NCI-H2171 treated with DMSO at 0.1 percent for 48 hours (cell line): ENCODE measurements at regions not wholly inside any gene's neighbourhood (a gene's known extent, or its start where the extent isn't known, plus 50 kb on each side); places are given as distances from the start of the nearest gene placed in this dataset.

Source experiments
- DNase-seq: peaks from one replicate; lab custom pipeline; 2025; lab: John Stamatoyannopoulos, UW

- no peak for DNase-seq
Measured at GRCh38 chr9:82153032-82153431, 164.5 kb downstream of the SPATA31D1 start.

- DNase-seq, result no peak
Measured at GRCh38 chr9:82154573-82154972, 166.0 kb downstream of the SPATA31D1 start.

- DNase-seq, result no peak
Measured at GRCh38 chr9:82161876-82162275, 173.3 kb downstream of the SPATA31D1 start.

- no peak for DNase-seq
Measured at GRCh38 chr9:82164159-82164558, 175.6 kb downstream of the SPATA31D1 start.

GRCh38 chr9:82167296-82167695 is 178.7 kb downstream of the SPATA31D1 start:
- no peak for DNase-seq

GRCh38 chr9:82168585-82168984 is 180.0 kb downstream of the SPATA31D1 start:
- DNase-seq, result peak; percentile 17

GRCh38 chr9:82170866-82171265 is 182.3 kb downstream of the SPATA31D1 start:
- no peak for DNase-seq

- DNase-seq, result no peak
Measured at GRCh38 chr9:82171271-82171670, 182.7 kb downstream of the SPATA31D1 start.

GRCh38 chr9:82180711-82181110 is 192.1 kb downstream of the SPATA31D1 start:
- no peak for DNase-seq

- no peak for DNase-seq
Measured at GRCh38 chr9:82183181-82183860, 194.7 kb downstream of the SPATA31D1 start.

GRCh38 chr9:82184524-82184923 is 196.0 kb downstream of the SPATA31D1 start:
- no peak for DNase-seq

- DNase-seq, result no peak
Measured at GRCh38 chr9:82188817-82189216, 200.2 kb downstream of the SPATA31D1 start.

- no peak for DNase-seq
Measured at GRCh38 chr9:82191082-82191770, 202.7 kb downstream of the SPATA31D1 start.

GRCh38 chr9:82192211-82192610 is 203.6 kb downstream of the SPATA31D1 start:
- DNase-seq, result peak; percentile 29

- no peak for DNase-seq
Measured at GRCh38 chr9:82196622-82197441, 208.3 kb downstream of the SPATA31D1 start.

- no peak for DNase-seq
Measured at GRCh38 chr9:82201196-82201595, 212.6 kb downstream of the SPATA31D1 start.

GRCh38 chr9:82202808-82203207 is 214.2 kb downstream of the SPATA31D1 start:
- no peak for DNase-seq

- DNase-seq, result no peak
Measured at GRCh38 chr9:82206490-82206889, 217.9 kb downstream of the SPATA31D1 start.

GRCh38 chr9:82206946-82207345 is 218.4 kb downstream of the SPATA31D1 start:
- DNase-seq, result no peak

- DNase-seq, result no peak
Measured at GRCh38 chr9:82208741-82209450, 220.3 kb downstream of the SPATA31D1 start.

GRCh38 chr9:82209797-82210470 is 221.4 kb downstream of the SPATA31D1 start:
- no peak for DNase-seq

GRCh38 chr9:82212885-82213284 is 224.3 kb downstream of the SPATA31D1 start:
- DNase-seq, result no peak
